ENCODE measurements at regions not wholly inside any gene's neighbourhood (a gene's known extent, or its start where the extent isn't known, plus 50 kb on each side); places are given as distances from the start of the nearest gene placed in this dataset.

GRCh38 chr2:45104429-45104828, 95.2 kb upstream of the SIX2 start:
- Histone ChIP-seq H3K4me1 (ENCODE audit: control insufficient read depth in 4 of 4, insufficient read depth in 4 of 4, low read length in 3 of 4) (no peaks in the 10 kb centered on the region), H3K36me3 (ENCODE audit: control insufficient read depth in 4 of 4, insufficient read depth in 3 of 4, low read depth in 1 of 4, low read length in 3 of 4) (no peaks in the 10 kb centered on the region), H3K27ac (ENCODE audit: low read depth in 1 of 2, low read length in 2 of 2) (no peak overlapping the region), H3K9me3 (ENCODE audit: control insufficient read depth in 4 of 4, low read length in 3 of 4) (no peaks in the 10 kb centered on the region), H3K9ac (ENCODE audit: low read depth in 1 of 2, low read length in 2 of 2) (no peak overlapping the region), H3K27me3 (ENCODE audit: control insufficient read depth in 4 of 4, insufficient read depth in 4 of 4, low read length in 3 of 4) (no peaks in the 10 kb centered on the region), H3K4me3 (ENCODE audit: low read depth in 1 of 3, low read length in 3 of 3) (no peak overlapping the region)
- whole genome bisulfite sequencing: 93% methylated on average over 3 of the region's 3 CpGs
- DNase-seq (ENCODE audit: low spot score): no peak
- TF ChIP-seq RAD21 (IDR thresholded peaks at IDR 0.05): no peak
- no peak for TF ChIP-seq SP1 (IDR thresholded peaks at IDR 0.05)
- TF ChIP-seq MAX (IDR thresholded peaks at IDR 0.05): no peak
- TF ChIP-seq NR2F2 (IDR thresholded peaks at IDR 0.05): no peak
- TF ChIP-seq EGR1 (IDR thresholded peaks at IDR 0.05; ENCODE audit: low read depth in 2 of 2): no peak
- no peak for TF ChIP-seq FOXA1 (IDR thresholded peaks at IDR 0.05)
- TF ChIP-seq HNF4A (conservative IDR thresholded peaks at IDR 0.05): no peak
- TF ChIP-seq JUND (IDR thresholded peaks at IDR 0.05): no peak
- TF ChIP-seq YY1 (IDR thresholded peaks at IDR 0.05): no peak
- no peak for TF ChIP-seq CTCF (IDR thresholded peaks at IDR 0.05; ENCODE audit: low read depth, low read length, missing input control)
- no peak for TF ChIP-seq TAF1 (conservative IDR thresholded peaks at IDR 0.05)
- TF ChIP-seq RXRA (IDR thresholded peaks at IDR 0.05): no peak
- TF ChIP-seq ZBTB33 (IDR thresholded peaks at IDR 0.05): no peak
- TF ChIP-seq GABPA (IDR thresholded peaks at IDR 0.05 in 1 of 2, conservative IDR thresholded peaks at IDR 0.05 in 1 of 2): no peak
- no peak for TF ChIP-seq FOXA2 (IDR thresholded peaks at IDR 0.05)

- DNase-seq (ENCODE audit: low spot score): no peak
- H3K4me1 ChIP-seq (ENCODE audit: control insufficient read depth in 4 of 4, insufficient read depth in 4 of 4, low read length in 3 of 4): no peaks in the 10 kb centered on the region
- TF ChIP-seq RAD21 (IDR thresholded peaks at IDR 0.05): no peak
- TF ChIP-seq MAX (IDR thresholded peaks at IDR 0.05): no peak
- TF ChIP-seq ZBTB33 (IDR thresholded peaks at IDR 0.05): no peak
- no peak for TF ChIP-seq SP1 (IDR thresholded peaks at IDR 0.05)
- TF ChIP-seq TAF1 (conservative IDR thresholded peaks at IDR 0.05): no peak
- TF ChIP-seq FOXA1 (IDR thresholded peaks at IDR 0.05): no peak
- no peak for TF ChIP-seq RXRA (IDR thresholded peaks at IDR 0.05)
- TF ChIP-seq CTCF (IDR thresholded peaks at IDR 0.05; ENCODE audit: low read depth, low read length, missing input control): no peak
- no peak for TF ChIP-seq NR2F2 (IDR thresholded peaks at IDR 0.05)
Observed at GRCh38 chr2:45103351-45104345, 94.4 kb upstream of the SIX2 start.

More at GRCh38 chr2:45103351-45104345, 94.4 kb upstream of the SIX2 start:
- Histone ChIP-seq H3K27ac (ENCODE audit: low read depth in 1 of 2, low read length in 2 of 2) (no peak overlapping the region), H3K27me3 (ENCODE audit: control insufficient read depth in 4 of 4, insufficient read depth in 4 of 4, low read length in 3 of 4) (no peaks in the 10 kb centered on the region), H3K9ac (ENCODE audit: low read depth in 1 of 2, low read length in 2 of 2) (no peak overlapping the region), H3K4me3 (ENCODE audit: low read depth in 1 of 3, low read length in 3 of 3) (no peak overlapping the region), H3K36me3 (ENCODE audit: control insufficient read depth in 4 of 4, insufficient read depth in 3 of 4, low read depth in 1 of 4, low read length in 3 of 4) (no peaks in the 10 kb centered on the region), H3K9me3 (ENCODE audit: control insufficient read depth in 4 of 4, low read length in 3 of 4) (no peaks in the 10 kb centered on the region)
- 82% methylated on average over 8 of the region's 8 CpGs for WGBS
